Keratinocyte (primary cell): ENCODE measurements at regions not wholly inside any gene's neighbourhood (a gene's known extent, or its start where the extent isn't known, plus 50 kb on each side); places are given as distances from the start of the nearest gene placed in this dataset.

ENCODE experiments used
- CTCF ChIP-seq, 3 experiments: IDR thresholded peaks in 1 of 3; conservative IDR thresholded peaks in 1 of 3; optimal IDR thresholded peaks in 1 of 3; 2 replicates in 2 of 3; 3 replicates in 1 of 3; pipeline versions ENCODE3 to v1.5.1; 2011; ENCODE audit warnings: low read length in 3 of 3, mild to moderate bottlenecking in 3 of 3, moderate library complexity in 2 of 3, control low read depth in 1 of 3, inconsistent platforms in 1 of 3; ENCODE audit not compliant: insufficient read depth in 2 of 3; ENCODE audit errors: extremely low read depth in 1 of 3
- EZH2 ChIP-seq: IDR thresholded peaks from one replicate; pipeline ENCODE4 v1.6.1; 2012; ENCODE audit warnings: inconsistent platforms, mild to moderate bottlenecking, low read length, moderate library complexity

- TF ChIP-seq CTCF (optimal IDR thresholded peaks at IDR 0.05 in 1 of 3, IDR thresholded peaks at IDR 0.05 in 1 of 3, conservative IDR thresholded peaks at IDR 0.05 in 1 of 3; ENCODE audit: extremely low read depth in 1 of 3, insufficient read depth in 2 of 3, low read length in 3 of 3) (no peak), EZH2 (no peak)
Measured at GRCh38 chr1:58166417-58166816, 380.1 kb downstream of the OMA1 start.
